Psoas muscle (tissue), 7 donors: ENCODE measurements at regions not wholly inside any gene's neighbourhood (a gene's known extent, or its start where the extent isn't known, plus 50 kb on each side); places are given as distances from the start of the nearest gene placed in this dataset.

Experiments used
- ATAC-seq, 4 donors: fragments of 200-7000 bp; cut with Tn5 transposase; one replicate each; pipeline ENCODE4 v1.9.1; 2020; ENCODE audit warnings: moderate library complexity in 3 of 4, mild to moderate bottlenecking in 2 of 4
- DNase-seq, 2 donors: peaks; one replicate each; pipeline ENCODE4 v3.0.0-alpha.2; 2020
- H3K27ac ChIP-seq: fragments of 200-600 bp; one replicate; pipeline ENCODE4 v1.8.0; 2022
- H3K27me3 ChIP-seq, 3 donors: fragments of 200-600 bp in 1 of 3; one replicate each; pipeline versions ENCODE4 v1.6.1 to v1.8.0; 2013 to 2022; ENCODE audit warnings: low read length in 2 of 3, mild to moderate bottlenecking in 2 of 3, moderate library complexity in 1 of 3; ENCODE audit not compliant: insufficient read depth in 3 of 3
- H3K36me3 ChIP-seq, 2 donors: fragments of 200-600 bp in 1 of 2; one replicate each; pipeline versions ENCODE4 v1.6.1 to v1.8.0; 2013 to 2022; ENCODE audit warnings: low read depth in 1 of 2, mild to moderate bottlenecking in 1 of 2, moderate library complexity in 1 of 2; ENCODE audit not compliant: insufficient read depth in 1 of 2
- H3K4me1 ChIP-seq: fragments of 200-600 bp; one replicate; pipeline ENCODE4 v1.8.0; 2022
- H3K4me3 ChIP-seq: fragments of 200-600 bp; one replicate; pipeline ENCODE4 v1.8.0; 2022; ENCODE audit warnings: mild to moderate bottlenecking
- H3K9me3 ChIP-seq: fragments of 200-600 bp; one replicate; pipeline ENCODE4 v1.8.0; 2022
- WGBS, 3 donors: extraction: QIAGEN DNeasy Blood & Tissue Kit; methylation state at CpG; one replicate each; pipeline versions ENCODE4 v1.1.6 to v1.1.7; 2013; 5-methylcytosine and 5-hydroxymethylcytosine counted together
- intact Hi-C, 2 donors: fragments of 100-400 bp; cut with DNase I; formaldehyde crosslinking; loops; one replicate each; pipeline versions ENCODE4 v1.11.0 to v1.14.2; 2022
- TF ChIP-seq, protein P1 (sequence below): fragments of 200-600 bp; IDR thresholded peaks from one replicate; pipeline ENCODE4 v1.8.0; 2022; ENCODE audit warnings: antibody characterized with exemption
- donor health status: healthy with polysubstance abuse.
- donor health status: DM: no; HTN: no; CAD: no; lungs with moderate emphysema.
- donor health status: Bipolar disorder and iron deficiency.
- donor health status: healthy.
- donor health status: DM: yes; HTN: yes; CAD: no.
- donor health status: DM: no; HTN: no; CAD: no.
- donor health status: DM: yes; HTN: yes; CAD: no.

- no peaks in the 10 kb centered on the region for H3K9me3 ChIP-seq
- H3K36me3 ChIP-seq: no peaks in the 10 kb centered on the region
- DNase-seq (no peak), ATAC-seq (no peak)
- H3K27me3 ChIP-seq: peaks cover 0 to 6% (median 0%) of the 10 kb centered on the region in 3 donors
- 70 to 79% (median 75%) methylated on average over 3 of the region's 3 CpGs for WGBS, 3 donors
- TF ChIP-seq, protein P1, sequence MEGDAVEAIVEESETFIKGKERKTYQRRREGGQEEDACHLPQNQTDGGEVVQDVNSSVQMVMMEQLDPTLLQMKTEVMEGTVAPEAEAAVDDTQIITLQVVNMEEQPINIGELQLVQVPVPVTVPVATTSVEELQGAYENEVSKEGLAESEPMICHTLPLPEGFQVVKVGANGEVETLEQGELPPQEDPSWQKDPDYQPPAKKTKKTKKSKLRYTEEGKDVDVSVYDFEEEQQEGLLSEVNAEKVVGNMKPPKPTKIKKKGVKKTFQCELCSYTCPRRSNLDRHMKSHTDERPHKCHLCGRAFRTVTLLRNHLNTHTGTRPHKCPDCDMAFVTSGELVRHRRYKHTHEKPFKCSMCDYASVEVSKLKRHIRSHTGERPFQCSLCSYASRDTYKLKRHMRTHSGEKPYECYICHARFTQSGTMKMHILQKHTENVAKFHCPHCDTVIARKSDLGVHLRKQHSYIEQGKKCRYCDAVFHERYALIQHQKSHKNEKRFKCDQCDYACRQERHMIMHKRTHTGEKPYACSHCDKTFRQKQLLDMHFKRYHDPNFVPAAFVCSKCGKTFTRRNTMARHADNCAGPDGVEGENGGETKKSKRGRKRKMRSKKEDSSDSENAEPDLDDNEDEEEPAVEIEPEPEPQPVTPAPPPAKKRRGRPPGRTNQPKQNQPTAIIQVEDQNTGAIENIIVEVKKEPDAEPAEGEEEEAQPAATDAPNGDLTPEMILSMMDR: no peak
- H3K4me3 ChIP-seq: no peak overlapping the region
- no peak overlapping the region for H3K27ac ChIP-seq
- intact Hi-C loops: loop anchor here in 1 of 2 donors (5.0 kb wide), 1 partner anchor 1430 kb away; no protein-coding TSS in a partner anchor
- H3K4me1 ChIP-seq: no peaks in the 10 kb centered on the region
These were observed 240.3 kb upstream of the BTBD3 start for GRCh38 chr20:11677428-11677827.

DNA sequence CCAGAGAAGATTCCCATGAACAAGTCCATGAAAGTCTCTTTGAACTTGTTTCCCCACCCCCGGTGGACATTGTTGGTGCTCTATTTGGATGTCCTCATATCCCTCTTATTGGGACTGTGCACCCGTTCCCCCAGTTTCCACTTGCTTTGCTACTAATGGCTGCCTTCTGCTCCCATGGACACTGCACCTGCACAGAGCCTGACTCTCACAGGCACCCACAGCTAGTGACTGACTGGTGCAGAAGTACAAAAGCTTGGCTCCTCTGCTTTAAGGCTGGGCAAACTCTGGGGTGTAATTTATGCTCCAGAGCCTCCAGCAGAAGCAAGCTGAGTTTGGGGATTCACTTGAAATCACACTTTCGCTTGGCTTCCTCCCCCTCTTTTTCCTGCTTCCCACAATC lies 239.9 kb upstream of the BTBD3 start:
- H3K36me3 ChIP-seq: no peaks in the 10 kb centered on the region
- DNase-seq (no peak), ATAC-seq (no peak)
- H3K27me3 ChIP-seq: peaks cover 0 to 6% (median 0%) of the 10 kb centered on the region in 3 donors
- no peaks in the 10 kb centered on the region for H3K9me3 ChIP-seq
- H3K4me3 ChIP-seq: no peak overlapping the region
- intact Hi-C loops: loop anchor here in 1 of 2 donors (5.0 kb wide), 1 partner anchor 1429 kb away; no protein-coding TSS in a partner anchor
- H3K27ac ChIP-seq: no peak overlapping the region
- WGBS, 3 donors: 88 to 91% (median 88%) methylated on average over 3 of the region's 3 CpGs
- TF ChIP-seq, protein P1: no peak
- H3K4me1 ChIP-seq: no peaks in the 10 kb centered on the region

- H3K27me3 ChIP-seq: peaks cover 0 to 4% (median 0%) of the 10 kb centered on the region in 3 donors
- H3K4me1 ChIP-seq: no peaks in the 10 kb centered on the region
- no peaks in the 10 kb centered on the region for H3K9me3 ChIP-seq
- intact Hi-C loops: no loop called here
- DNase-seq: no peak
- WGBS, 3 donors: 73 to 80% (median 79%) methylated on average over 3 of the region's 3 CpGs
- H3K36me3 ChIP-seq: no peaks in the 10 kb centered on the region
- no peak for ATAC-seq
- H3K27ac ChIP-seq: no peak overlapping the region
- TF ChIP-seq, protein P1: no peak
- no peak overlapping the region for H3K4me3 ChIP-seq
These were observed 235.4 kb upstream of the BTBD3 start for GRCh38 chr20:11682285-11682684.

- DNase-seq (no peak), ATAC-seq (no peak)
- 59 to 78% (median 65%) methylated on average over 4 of the region's 4 CpGs for WGBS, 3 donors
- no peak overlapping the region for H3K27ac ChIP-seq
- no peak overlapping the region for H3K4me3 ChIP-seq
- TF ChIP-seq, protein P1: no peak
- H3K9me3 ChIP-seq: no peaks in the 10 kb centered on the region
- H3K36me3 ChIP-seq: no peaks in the 10 kb centered on the region
- H3K4me1 ChIP-seq: no peaks in the 10 kb centered on the region
- intact Hi-C loops: no loop called here
- H3K27me3 ChIP-seq: peaks cover 0 to 10% (median 3%) of the 10 kb centered on the region in 3 donors
These were observed 231.5 kb upstream of the BTBD3 start for GRCh38 chr20:11686195-11686594.
